OCI-LY7 (cell line): ENCODE measurements at regions not wholly inside any gene's neighbourhood (a gene's known extent, or its start where the extent isn't known, plus 50 kb on each side); places are given as distances from the start of the nearest gene placed in this dataset.

ENCODE experiments used
- CTCF ChIP-seq: fragments of 200-600 bp; sonication (generic); conservative IDR thresholded peaks from 2 replicates; pipeline ENCODE4 v1.5.1; 2014; ENCODE audit warnings: mild to moderate bottlenecking, antibody characterized with exemption, low read length, moderate library complexity, mixed read lengths
- EZH2phosphoT487 ChIP-seq: fragments of 200-600 bp; sonication (generic); IDR thresholded peaks from 2 replicates; pipeline ENCODE4 v1.6.1; 2018; ENCODE audit warnings: low read depth, borderline replicate concordance, mild to moderate bottlenecking, mixed run types, antibody characterized with exemption, low read length, moderate library complexity, mixed read lengths

GRCh38 chr9:121592265-121592664, 59.2 kb upstream of the DAB2IP start:
- TF ChIP-seq CTCF (no peak), EZH2phosphoT487 (no peak)
